COR-L47 (cell line): ENCODE measurements at regions not wholly inside any gene's neighbourhood (a gene's known extent, or its start where the extent isn't known, plus 50 kb on each side); places are given as distances from the start of the nearest gene placed in this dataset.
"Not testable (repeated sequence)": the region's sequence is repeated elsewhere in the genome, so short reads cannot be mapped to it uniquely, and the experiment has no call there.

Experiments
- DNase-seq: peaks from one replicate; lab custom pipeline; 2025; lab: John Stamatoyannopoulos, UW

- no peak for DNase-seq
Measured at GRCh38 chr5:96201503-96201902, 231.5 kb downstream of the PCSK1 start.

GRCh38 chr5:96200641-96201040 is 232.4 kb downstream of the PCSK1 start:
- no peak for DNase-seq

- DNase-seq, result no peak
Measured at GRCh38 chr5:96199713-96200183, 233.3 kb downstream of the PCSK1 start.

- no peak for DNase-seq
Measured at GRCh38 chr5:96198356-96199058, 234.5 kb downstream of the PCSK1 start.

GRCh38 chr5:96197767-96198166 is 235.3 kb downstream of the PCSK1 start:
- DNase-seq, result not testable (repeated sequence)

- no peak for DNase-seq
Measured at GRCh38 chr5:96197347-96197746, 235.7 kb upstream of the ELL2 start.

- DNase-seq, result no peak
Measured at GRCh38 chr5:96196890-96197289, 235.2 kb upstream of the ELL2 start.

- DNase-seq, result no peak
Measured at GRCh38 chr5:96196407-96196806, 234.8 kb upstream of the ELL2 start.

- no peak for DNase-seq
Measured at GRCh38 chr5:96195123-96195522, 233.5 kb upstream of the ELL2 start.

GRCh38 chr5:96194593-96194992 is 232.9 kb upstream of the ELL2 start:
- no peak for DNase-seq

GRCh38 chr5:96193946-96194345 is 232.3 kb upstream of the ELL2 start:
- DNase-seq, result no peak

- DNase-seq, result no peak
Measured at GRCh38 chr5:96189987-96190386, 228.3 kb upstream of the ELL2 start.

- DNase-seq, result no peak
Measured at GRCh38 chr5:96189028-96189826, 227.6 kb upstream of the ELL2 start.

GRCh38 chr5:96187309-96188027 is 225.8 kb upstream of the ELL2 start:
- DNase-seq, result no peak

- not testable (repeated sequence) for DNase-seq
Measured at GRCh38 chr5:96184510-96184909, 222.9 kb upstream of the ELL2 start.

- DNase-seq, result no peak
Measured at GRCh38 chr5:96180684-96181435, 219.2 kb upstream of the ELL2 start.

GRCh38 chr5:96177303-96177869 is 215.7 kb upstream of the ELL2 start:
- no peak for DNase-seq

GRCh38 chr5:96176022-96176421 is 214.4 kb upstream of the ELL2 start:
- no peak for DNase-seq

- DNase-seq, result no peak
Measured at GRCh38 chr5:96175090-96175489, 213.4 kb upstream of the ELL2 start.

- no peak for DNase-seq
Measured at GRCh38 chr5:96173366-96173765, 211.7 kb upstream of the ELL2 start.

- DNase-seq, result no peak
Measured at GRCh38 chr5:96172436-96172835, 210.8 kb upstream of the ELL2 start.

GRCh38 chr5:96171973-96172372 is 210.3 kb upstream of the ELL2 start:
- not testable (repeated sequence) for DNase-seq
